Fibroblast of mammary gland (primary cell): ENCODE measurements at regions not wholly inside any gene's neighbourhood (a gene's known extent, or its start where the extent isn't known, plus 50 kb on each side); places are given as distances from the start of the nearest gene placed in this dataset.

ENCODE experiments used
- DNase-seq: peaks from one replicate; pipeline ENCODE4 v3.0.0-alpha.2; 2010; ENCODE audit warnings: low read depth
- H3K4me3 ChIP-seq: 2 replicates; pipeline ENCODE4 v1.5.1; 2011; ENCODE audit warnings: low read depth, mild to moderate bottlenecking, low read length, moderate library complexity; ENCODE audit not compliant: control insufficient read depth
- TF ChIP-seq, protein P1 (sequence below): conservative IDR thresholded peaks from 2 replicates; pipeline ENCODE4 v1.5.1; 2011; ENCODE audit warnings: low read depth, low read length, inconsistent platforms; ENCODE audit not compliant: control insufficient read depth, insufficient read depth

DNA sequence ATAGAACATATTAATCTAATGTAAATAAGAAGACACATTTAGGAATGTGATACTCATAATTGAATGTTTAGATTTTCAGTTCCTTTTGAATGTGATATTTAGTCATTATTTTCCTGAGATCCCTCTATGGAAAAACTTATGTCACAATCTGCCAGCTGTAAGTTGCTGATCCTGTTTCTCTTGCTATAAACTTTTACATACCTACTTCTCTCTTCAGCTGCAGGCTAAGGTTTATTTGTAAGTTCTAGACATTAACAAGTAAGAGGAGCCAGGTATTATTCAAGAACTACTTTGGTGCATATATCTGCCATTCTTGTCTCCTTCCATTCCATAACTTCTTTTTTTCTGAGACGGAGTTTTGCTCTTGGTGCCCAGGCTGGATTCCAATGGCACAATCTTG, 462.4 kb downstream of the PRR16 start:
- TF ChIP-seq, protein P1, sequence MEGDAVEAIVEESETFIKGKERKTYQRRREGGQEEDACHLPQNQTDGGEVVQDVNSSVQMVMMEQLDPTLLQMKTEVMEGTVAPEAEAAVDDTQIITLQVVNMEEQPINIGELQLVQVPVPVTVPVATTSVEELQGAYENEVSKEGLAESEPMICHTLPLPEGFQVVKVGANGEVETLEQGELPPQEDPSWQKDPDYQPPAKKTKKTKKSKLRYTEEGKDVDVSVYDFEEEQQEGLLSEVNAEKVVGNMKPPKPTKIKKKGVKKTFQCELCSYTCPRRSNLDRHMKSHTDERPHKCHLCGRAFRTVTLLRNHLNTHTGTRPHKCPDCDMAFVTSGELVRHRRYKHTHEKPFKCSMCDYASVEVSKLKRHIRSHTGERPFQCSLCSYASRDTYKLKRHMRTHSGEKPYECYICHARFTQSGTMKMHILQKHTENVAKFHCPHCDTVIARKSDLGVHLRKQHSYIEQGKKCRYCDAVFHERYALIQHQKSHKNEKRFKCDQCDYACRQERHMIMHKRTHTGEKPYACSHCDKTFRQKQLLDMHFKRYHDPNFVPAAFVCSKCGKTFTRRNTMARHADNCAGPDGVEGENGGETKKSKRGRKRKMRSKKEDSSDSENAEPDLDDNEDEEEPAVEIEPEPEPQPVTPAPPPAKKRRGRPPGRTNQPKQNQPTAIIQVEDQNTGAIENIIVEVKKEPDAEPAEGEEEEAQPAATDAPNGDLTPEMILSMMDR: no peak
- no peak for DNase-seq
- H3K4me3 ChIP-seq: no peak overlapping the region

DNA sequence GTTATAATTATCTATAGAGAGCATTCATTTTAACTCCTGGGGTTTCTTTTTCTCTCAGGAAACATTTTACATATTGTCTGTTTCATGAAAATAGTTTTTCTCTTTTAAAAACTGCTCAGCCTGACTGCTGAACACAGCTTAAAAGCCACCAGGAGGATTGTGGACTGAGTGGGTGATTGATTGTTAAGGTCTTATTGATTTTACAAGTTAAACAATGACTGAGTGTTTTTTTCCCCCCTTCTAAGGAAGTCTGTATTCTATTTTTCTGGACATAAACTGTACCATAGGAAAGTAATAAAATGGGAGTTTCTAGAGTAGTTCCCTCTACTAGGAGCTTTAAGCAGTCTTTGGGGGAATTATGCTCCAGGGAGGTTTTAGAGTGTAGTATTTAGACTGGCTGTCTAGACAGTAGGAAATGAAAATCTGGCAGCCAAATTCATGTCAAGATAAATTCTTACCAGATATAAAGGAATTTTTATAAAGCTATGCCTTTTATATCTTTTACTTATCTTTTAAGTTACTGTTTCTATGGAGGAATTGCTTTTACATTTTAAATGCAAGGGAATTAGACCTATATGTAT, 463.9 kb downstream of the PRR16 start:
- no peak overlapping the region for H3K4me3 ChIP-seq
- no peak for DNase-seq
- TF ChIP-seq, protein P1: no peak

DNA sequence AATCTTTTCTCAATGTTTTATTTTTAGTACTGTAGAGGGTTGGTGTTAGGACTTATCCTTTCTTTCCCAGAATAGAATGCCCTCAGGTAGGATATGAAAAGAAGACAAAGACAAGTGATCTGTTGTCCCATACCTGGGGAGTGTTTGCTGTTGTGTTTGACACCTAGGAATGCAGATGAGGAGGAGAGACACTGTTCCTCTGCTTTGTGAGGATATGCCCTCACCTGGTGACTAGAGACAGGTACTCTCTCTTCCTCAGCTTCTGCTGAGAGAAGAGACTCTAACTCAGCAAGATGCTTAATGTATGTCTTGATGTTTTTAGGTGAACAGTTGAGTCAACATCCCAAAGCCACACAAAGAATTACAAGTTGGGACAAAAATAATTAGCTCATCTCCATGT, 468.4 kb downstream of the PRR16 start:
- no peak overlapping the region for H3K4me3 ChIP-seq
- TF ChIP-seq, protein P1: no peak
- DNase-seq: no peak

DNA sequence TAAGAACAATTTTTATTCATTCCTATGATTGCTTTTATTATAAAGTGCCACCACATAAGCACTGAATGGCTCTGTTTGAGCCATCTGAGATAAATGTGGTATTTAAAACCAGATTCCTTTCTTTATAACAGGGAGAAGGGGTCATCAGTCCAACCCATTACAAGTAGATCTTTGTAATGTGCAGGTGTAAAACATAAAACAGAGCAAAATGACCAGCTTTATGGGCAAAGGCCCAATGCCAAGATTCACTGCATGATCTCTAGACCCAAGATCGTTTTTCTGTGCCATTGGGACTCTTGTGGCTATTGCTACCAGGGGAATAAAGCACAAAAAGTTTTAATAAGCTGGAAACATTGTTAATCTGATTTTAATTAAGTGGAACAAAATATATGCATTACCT, 469.9 kb downstream of the PRR16 start:
- H3K4me3 ChIP-seq: no peak overlapping the region
- TF ChIP-seq, protein P1: no peak
- DNase-seq: no peak

DNA sequence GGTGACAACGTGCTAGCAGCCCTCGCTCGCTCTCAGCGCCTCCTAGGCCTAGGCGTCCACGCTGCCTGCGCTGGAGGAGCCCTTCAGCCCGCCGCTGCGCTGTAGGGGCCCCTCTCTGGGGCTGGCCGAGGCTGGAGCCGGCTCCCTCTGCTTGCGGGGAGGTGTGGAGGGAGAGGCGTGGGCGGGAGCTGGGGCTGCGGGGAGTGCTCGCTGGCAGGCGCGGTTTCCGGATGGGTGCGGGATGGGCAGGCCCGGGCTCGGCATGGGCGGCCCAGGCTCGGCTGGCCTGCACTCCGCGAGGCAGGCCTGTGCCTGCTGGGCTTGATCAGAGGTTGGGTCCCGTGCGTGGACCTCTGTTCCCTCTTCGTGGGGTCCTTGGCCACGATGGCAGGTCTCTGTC, 472.6 kb downstream of the PRR16 start:
- H3K4me3 ChIP-seq: no peak overlapping the region
- TF ChIP-seq, protein P1: no peak
- no peak for DNase-seq

DNA sequence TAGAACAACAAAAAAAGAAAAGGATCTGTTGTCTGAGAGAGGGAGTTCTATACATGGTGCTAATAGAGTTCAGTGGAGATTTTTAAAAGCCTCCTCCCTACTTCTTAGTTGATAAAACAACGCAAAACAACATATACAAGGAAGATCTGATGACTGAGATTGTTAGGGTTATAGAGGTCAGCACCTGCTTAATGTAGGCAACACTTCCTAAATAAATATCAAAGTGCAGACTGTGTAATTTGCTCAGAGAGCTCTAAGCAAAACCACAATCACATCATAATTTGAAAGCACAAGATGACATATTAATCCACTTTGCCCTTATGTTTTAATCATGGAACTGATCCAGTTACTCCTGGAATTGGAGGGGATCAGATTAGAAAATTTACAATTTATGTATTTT, 474.5 kb downstream of the PRR16 start:
- no peak overlapping the region for H3K4me3 ChIP-seq
- TF ChIP-seq, protein P1: no peak
- DNase-seq: no peak
